Memory B cell (primary cell): ENCODE measurements at regions not wholly inside any gene's neighbourhood (a gene's known extent, or its start where the extent isn't known, plus 50 kb on each side); places are given as distances from the start of the nearest gene placed in this dataset.

Source experiments
- ATAC-seq: fragments of 150-1000 bp; cut with Tn5 transposase; 2 replicates; pipeline ENCODE4 v1.10.0; 2021; ENCODE audit warnings: low read depth, mild to moderate bottlenecking, moderate library complexity
- DNase-seq, 2 donors: peaks; one replicate each; pipeline ENCODE4 v3.0.0; 2022; ENCODE audit warnings: low spot score in 2 of 2
- H3K27ac Mint-ChIP-seq: one replicate; pipeline ENCODE4 v1.8.0; 2022; ENCODE audit warnings: mild to moderate bottlenecking, moderate library complexity, mixed read lengths
- H3K27me3 Mint-ChIP-seq: one replicate; pipeline ENCODE4 v1.8.0; 2022; ENCODE audit warnings: mixed read lengths
- H3K36me3 Mint-ChIP-seq: one replicate; pipeline ENCODE4 v1.8.0; 2022; ENCODE audit warnings: mild to moderate bottlenecking, mixed read lengths
- H3K4me1 Mint-ChIP-seq: one replicate; pipeline ENCODE4 v1.8.0; 2022; ENCODE audit warnings: mixed read lengths
- H3K4me3 Mint-ChIP-seq: one replicate; pipeline ENCODE4 v1.8.0; 2022; ENCODE audit warnings: mild to moderate bottlenecking, moderate library complexity, mixed read lengths
- H3K9me3 Mint-ChIP-seq: one replicate; pipeline ENCODE4 v1.8.0; 2022; ENCODE audit warnings: mixed read lengths

DNA sequence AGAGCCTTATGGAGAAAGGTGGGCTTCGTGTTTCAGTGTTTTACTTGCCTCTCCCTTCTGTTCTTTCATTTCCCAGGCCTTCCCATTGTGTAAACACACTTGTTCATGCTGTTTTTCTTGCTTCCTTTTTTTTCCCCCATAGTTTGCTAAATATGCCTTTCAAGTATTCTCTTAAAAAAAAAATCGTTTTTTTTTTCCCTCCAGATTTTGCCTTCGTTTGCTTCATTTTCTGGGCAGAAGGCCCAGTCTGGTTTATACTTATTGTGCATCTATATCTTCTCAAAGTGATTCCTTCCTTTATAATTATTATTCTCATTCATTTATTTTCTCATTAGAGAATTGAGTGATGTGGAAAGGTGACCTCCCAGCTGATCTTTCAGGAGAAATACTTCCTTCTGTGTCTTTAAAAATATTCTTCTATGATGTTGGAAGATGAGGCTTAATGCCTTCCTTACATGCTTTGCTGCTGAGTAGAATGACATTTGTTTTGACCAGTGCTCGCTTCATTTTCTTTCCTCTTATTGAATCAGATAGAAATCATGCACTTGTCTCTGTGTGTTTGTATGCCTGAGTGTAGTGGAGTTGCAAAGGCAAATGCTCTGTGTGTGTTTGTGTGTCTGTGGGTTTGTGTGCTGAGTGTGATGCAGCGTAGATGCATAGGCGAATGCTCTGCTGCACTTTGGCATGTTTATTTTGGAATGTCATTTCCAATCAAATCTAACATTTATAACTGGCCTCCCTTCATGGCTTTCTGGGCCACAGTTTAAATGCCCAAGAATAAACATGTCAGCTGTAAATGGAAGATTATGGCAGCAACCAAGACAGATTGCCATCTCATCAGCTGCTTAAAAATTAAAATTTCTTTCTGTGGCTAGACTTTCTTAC lies 591.4 kb downstream of the FGF9 start:
- ATAC-seq (no peak), DNase-seq (no peak)
- no peak overlapping the region for H3K27ac Mint-ChIP-seq
- no peaks in the 10 kb centered on the region for H3K9me3 Mint-ChIP-seq
- no peaks in the 10 kb centered on the region for H3K36me3 Mint-ChIP-seq
- H3K4me1 Mint-ChIP-seq, result no peaks in the 10 kb centered on the region
- H3K4me3 Mint-ChIP-seq, result no peak overlapping the region
- H3K27me3 Mint-ChIP-seq, result no peaks in the 10 kb centered on the region

DNA sequence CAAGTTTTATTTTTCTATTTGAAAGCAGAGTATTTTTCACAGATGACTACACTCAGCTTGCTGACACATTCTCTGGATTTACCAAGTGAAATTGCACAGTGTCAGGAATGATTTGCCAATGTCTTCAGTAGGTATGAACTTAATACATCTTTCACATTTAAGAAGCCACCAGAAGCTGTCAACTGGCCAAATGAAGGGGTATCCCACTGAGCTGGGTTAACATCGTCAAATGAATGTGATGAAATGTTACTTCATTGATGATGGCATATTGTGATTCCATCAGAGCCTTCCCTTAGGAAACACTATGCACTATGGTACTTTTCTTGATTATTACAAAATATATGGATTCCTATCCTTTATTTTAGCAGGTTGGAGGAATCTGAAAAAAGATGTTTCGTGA lies 592.3 kb downstream of the FGF9 start:
- Mint-ChIP-seq H3K27ac (no peak overlapping the region), H3K27me3 (no peaks in the 10 kb centered on the region), H3K4me3 (no peak overlapping the region), H3K36me3 (no peaks in the 10 kb centered on the region), H3K9me3 (no peaks in the 10 kb centered on the region), H3K4me1 (no peaks in the 10 kb centered on the region)
- no peak for ATAC-seq
- no peak for DNase-seq

DNA sequence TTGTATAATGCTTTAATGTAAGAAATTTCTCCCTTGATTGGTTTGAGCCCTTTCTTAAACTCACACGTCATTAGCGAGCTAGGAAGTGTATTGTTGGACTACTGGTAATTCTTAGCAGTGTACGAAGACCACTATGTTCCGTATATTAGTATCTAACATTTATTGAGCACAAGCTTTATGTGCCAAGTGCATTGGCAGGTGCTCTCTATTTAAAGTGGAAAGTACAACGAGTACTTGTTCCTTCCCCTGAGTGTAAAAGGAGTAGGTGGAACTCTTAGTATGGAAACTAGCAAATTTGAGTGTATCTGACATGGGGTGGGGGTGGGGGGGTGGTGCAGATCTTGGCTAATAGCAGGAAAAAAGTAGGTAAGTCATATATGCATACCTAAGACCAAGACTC lies 594.7 kb downstream of the FGF9 start:
- Mint-ChIP-seq H3K36me3 (no peaks in the 10 kb centered on the region), H3K9me3 (no peaks in the 10 kb centered on the region), H3K27ac (no peak overlapping the region), H3K4me1 (no peaks in the 10 kb centered on the region), H3K4me3 (no peak overlapping the region), H3K27me3 (no peaks in the 10 kb centered on the region)
- ATAC-seq, result no peak
- no peak for DNase-seq

DNA sequence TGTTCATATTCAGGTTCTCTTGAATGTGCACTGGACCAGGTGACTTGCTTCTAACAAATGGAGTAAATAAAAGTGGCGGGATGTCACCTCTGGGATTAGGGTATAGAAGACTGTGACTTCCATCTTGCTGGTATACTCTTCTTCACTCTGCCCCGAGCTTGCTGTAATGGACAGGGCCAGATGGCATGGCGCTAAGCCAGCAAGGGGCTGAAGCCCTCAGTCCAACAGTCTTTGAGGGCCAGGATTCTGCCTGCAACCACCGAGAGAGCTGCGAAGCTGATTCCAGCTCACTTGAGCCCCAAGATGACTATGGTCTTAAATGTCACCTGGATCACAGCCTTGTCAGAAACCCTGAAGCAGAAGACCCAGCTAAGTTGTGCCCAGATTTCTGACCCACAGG lies 600.0 kb downstream of the FGF9 start:
- DNase-seq (no peak), ATAC-seq (no peak)
- Mint-ChIP-seq H3K27me3 (no peaks in the 10 kb centered on the region), H3K9me3 (no peaks in the 10 kb centered on the region), H3K27ac (no peak overlapping the region), H3K36me3 (no peaks in the 10 kb centered on the region), H3K4me3 (no peak overlapping the region), H3K4me1 (no peaks in the 10 kb centered on the region)

DNA sequence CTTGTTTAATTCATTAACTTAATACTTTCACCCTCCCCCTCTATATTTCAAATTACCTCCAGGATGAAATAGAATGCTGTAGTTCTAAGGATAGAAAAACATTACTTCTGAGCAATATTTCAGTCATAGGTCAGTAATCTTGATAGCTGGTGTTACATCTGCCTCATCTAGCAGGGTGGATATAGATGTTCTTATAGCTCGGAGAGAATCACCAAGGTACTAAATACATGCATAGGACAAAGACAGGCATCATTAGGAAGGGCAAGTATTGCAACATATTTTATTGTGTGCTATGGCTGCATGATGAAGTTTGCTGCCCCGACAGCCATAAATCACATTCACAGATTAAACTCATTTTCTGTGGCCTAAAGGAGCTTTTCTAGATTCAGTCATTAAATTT lies 601.0 kb downstream of the FGF9 start:
- ATAC-seq, result no peak
- Mint-ChIP-seq H3K4me1 (no peaks in the 10 kb centered on the region), H3K36me3 (no peaks in the 10 kb centered on the region)

DNA sequence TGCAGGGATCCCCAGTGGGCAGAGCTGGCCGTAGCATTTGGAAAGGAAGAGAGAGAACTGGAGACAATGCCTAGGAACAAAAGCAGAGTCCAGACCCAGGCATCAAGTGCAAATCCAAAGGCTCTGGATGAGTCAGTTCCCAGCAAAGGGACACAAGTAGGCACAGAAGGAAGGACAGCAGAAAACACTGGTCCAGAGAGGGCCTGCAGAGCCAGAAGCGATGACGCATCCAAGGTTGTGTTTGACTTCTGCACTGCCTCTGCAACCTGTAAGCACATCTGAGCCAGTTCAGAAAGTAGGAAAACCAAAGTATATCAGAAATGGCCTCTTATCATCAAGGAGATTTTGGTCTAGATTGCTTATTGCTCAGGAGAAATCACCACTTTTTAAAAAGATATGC lies 604.5 kb downstream of the FGF9 start:
- no peak for DNase-seq
- Mint-ChIP-seq H3K27me3 (no peaks in the 10 kb centered on the region), H3K36me3 (no peaks in the 10 kb centered on the region), H3K27ac (no peak overlapping the region), H3K4me1 (no peaks in the 10 kb centered on the region), H3K4me3 (no peak overlapping the region), H3K9me3 (no peaks in the 10 kb centered on the region)
- no peak for ATAC-seq

More for the DNA sequence above, 601.0 kb downstream of the FGF9 start:
- DNase-seq, result no peak
- Mint-ChIP-seq H3K27ac (no peak overlapping the region), H3K27me3 (no peaks in the 10 kb centered on the region), H3K4me3 (no peak overlapping the region), H3K9me3 (no peaks in the 10 kb centered on the region)

DNA sequence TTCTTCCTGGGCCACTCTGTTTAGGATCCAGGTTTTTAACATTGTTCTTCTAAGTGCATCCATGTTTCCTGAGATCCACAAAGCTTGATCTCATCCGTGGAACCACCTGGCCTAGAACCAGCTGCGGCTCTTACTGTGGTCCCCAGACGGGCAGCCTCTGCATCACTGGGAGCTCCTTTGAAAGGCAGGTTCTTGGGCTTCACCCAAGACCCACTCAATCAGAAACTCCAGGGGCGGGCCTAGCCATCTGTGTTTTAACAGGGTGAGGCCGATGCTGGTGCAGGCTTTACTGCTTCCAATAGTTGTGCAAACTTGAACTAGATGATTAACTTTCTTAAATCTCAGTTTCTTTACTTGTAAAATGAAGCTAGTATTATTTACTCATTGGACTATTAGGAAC lies 605.7 kb downstream of the FGF9 start:
- DNase-seq (no peak), ATAC-seq (no peak)
- Mint-ChIP-seq H3K4me3 (no peak overlapping the region), H3K36me3 (no peaks in the 10 kb centered on the region), H3K9me3 (no peaks in the 10 kb centered on the region), H3K27ac (peak overlapping the region; percentile 50), H3K4me1 (no peaks in the 10 kb centered on the region), H3K27me3 (no peaks in the 10 kb centered on the region)

DNA sequence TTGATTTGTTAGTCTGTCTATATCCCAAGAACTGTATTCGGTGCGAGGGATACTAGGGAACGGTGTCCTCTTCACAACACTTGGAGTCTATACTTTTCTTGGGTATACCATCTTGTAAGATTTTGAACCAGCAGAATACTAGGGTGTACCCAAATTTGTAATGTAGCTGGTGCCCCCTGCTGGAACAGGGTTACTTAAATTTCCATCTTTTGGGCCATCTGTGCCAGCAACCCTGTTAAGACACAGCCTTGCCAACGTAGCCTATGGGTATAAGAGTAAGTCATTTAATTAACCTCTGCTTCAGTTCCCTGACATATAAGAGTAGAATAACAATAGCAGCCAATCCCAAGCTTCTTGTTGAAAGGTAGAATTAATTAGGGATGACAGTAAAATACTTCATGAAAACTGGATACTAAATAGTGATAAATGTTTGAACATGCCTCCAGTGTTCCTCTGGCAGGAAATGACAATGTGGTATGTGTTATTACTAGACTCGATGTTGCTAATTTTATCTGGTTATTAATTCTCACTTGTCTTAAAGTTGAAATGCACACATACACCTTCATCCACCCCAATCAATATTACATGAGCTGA lies 607.6 kb downstream of the FGF9 start:
- no peaks in the 10 kb centered on the region for H3K9me3 Mint-ChIP-seq
- no peaks in the 10 kb centered on the region for H3K4me1 Mint-ChIP-seq
- no peak overlapping the region for H3K4me3 Mint-ChIP-seq
- no peaks in the 10 kb centered on the region for H3K27me3 Mint-ChIP-seq
- ATAC-seq (peak; percentile 63), DNase-seq (peak; percentile 51 to 53)
- no peak overlapping the region for H3K27ac Mint-ChIP-seq
- H3K36me3 Mint-ChIP-seq, result no peaks in the 10 kb centered on the region

DNA sequence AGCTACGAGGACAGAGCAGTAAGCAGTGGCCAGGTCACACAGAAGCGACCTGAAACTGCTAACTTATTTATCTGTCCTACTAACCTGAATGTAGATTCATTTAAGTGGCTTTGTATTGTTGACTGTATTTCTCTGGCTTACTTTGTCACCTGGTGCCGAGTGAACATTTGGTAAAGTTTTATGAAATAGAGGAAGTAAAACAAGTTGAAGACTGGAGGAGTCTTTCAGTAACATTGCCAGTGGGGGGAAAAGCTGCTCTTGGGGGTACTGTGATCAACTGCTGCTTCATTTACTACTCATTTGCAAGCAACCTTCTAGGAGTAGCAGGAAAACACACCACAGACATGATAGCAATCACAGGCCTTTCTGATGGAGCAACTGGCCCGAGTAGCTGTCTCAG lies 615.0 kb downstream of the FGF9 start:
- Mint-ChIP-seq H3K36me3 (no peaks in the 10 kb centered on the region), H3K27ac (no peak overlapping the region), H3K4me1 (peaks cover 3% of the 10 kb centered on the region), H3K27me3 (peaks cover 2% of the 10 kb centered on the region), H3K4me3 (no peak overlapping the region), H3K9me3 (no peaks in the 10 kb centered on the region)
- ATAC-seq, result peak; percentile 46
- no peak for DNase-seq

DNA sequence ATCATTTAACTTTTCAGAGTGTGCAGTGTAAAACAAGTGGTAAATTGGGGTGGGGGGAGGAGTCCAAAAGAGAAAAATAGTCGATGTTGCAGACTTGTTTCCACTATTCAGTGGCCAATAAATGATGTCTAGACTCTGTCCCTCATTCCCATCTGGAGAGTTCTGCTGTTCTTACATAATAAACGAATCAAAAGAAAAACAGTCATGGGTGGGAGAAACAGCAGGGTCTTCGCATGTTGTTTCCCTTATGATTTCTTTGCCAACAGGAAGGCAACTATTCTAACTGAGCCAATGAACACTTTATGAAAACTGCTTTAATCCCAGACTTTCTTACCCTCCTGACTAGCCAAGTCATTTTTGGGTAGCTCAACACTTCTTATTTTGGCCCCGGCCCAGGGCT lies 615.5 kb downstream of the FGF9 start:
- DNase-seq, result no peak
- no peak for ATAC-seq
- peaks cover 3% of the 10 kb centered on the region for H3K4me1 Mint-ChIP-seq
- H3K27me3 Mint-ChIP-seq, result peaks cover 2% of the 10 kb centered on the region
- no peaks in the 10 kb centered on the region for H3K36me3 Mint-ChIP-seq
- no peak overlapping the region for H3K27ac Mint-ChIP-seq
- H3K9me3 Mint-ChIP-seq, result no peaks in the 10 kb centered on the region
- no peak overlapping the region for H3K4me3 Mint-ChIP-seq

DNA sequence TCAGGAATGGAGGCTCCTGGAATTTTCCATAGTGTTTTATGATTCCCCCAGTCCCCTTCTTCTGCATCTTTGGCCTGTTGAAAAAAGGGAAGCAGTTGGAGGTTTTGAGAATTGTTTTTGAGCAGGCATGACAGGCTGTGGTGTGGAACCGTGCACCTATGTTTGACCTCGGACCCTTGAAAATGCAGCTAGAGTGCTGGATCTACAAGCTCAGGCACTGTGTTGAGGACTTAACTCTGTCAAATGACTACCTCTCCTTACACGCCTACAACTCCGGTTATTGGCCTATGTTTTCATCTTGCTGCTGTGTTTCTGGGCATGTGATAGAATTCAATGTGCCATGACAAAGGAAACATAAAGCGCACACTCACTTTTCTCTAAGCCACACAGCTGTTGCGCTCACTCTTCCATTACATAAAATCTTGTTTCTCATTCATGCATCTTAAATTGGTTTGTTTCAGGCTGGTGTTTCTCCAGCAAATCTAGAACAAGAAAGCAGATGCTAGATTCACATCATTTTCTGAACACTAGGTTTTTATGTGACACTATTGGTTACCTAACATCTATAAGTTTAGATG lies 616.6 kb downstream of the FGF9 start:
- ATAC-seq (peak; percentile 41), DNase-seq (no peak)
- Mint-ChIP-seq H3K4me3 (no peak overlapping the region), H3K27me3 (peaks cover 2% of the 10 kb centered on the region), H3K27ac (no peak overlapping the region), H3K36me3 (no peaks in the 10 kb centered on the region), H3K4me1 (peaks cover 3% of the 10 kb centered on the region), H3K9me3 (no peaks in the 10 kb centered on the region)

DNA sequence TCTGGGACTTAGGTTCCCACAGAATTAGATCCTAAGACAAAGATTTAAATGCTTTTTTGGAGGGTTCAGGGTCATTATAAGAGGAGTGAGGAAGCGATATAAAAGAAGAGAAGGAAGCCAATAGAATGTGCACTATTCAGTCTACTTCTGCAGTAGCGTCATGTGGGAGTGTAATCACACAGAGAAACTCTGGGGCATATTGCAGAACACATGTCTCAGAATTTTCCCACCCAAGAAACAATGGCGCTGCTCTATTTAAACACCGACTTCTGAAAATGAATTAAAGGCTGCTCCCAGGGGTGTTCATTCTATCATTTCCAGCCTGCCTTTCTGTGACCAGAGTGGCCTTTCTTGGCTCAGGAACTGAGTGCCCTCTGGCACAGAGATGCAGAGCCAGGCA lies 617.6 kb downstream of the FGF9 start:
- no peaks in the 10 kb centered on the region for H3K36me3 Mint-ChIP-seq
- H3K9me3 Mint-ChIP-seq, result no peaks in the 10 kb centered on the region
- ATAC-seq, result no peak
- no peak overlapping the region for H3K4me3 Mint-ChIP-seq
- no peak for DNase-seq
- H3K27me3 Mint-ChIP-seq, result peaks cover 2% of the 10 kb centered on the region
- H3K27ac Mint-ChIP-seq, result no peak overlapping the region
- H3K4me1 Mint-ChIP-seq, result peaks cover 3% of the 10 kb centered on the region

DNA sequence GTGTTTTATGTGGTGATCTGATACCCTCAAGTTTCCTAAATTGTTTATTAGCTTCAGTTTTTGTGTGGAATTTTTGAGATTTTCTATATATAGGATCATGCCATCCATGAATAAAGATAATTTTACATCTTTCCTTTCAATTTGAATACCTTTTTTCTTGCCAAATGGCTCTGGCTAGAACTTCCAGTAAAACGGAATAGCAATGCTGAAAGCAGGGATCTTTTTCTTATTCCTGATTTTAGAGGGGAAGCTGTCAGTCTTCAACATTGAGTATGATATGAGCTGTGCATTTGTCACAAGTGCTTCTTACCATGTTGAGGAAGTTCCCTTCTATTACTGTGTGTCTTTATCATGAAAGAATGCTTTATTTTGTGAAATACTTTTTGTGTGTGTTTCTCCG lies 618.8 kb downstream of the FGF9 start:
- DNase-seq (no peak), ATAC-seq (no peak)
- H3K4me1 Mint-ChIP-seq, result peaks cover 3% of the 10 kb centered on the region
- no peaks in the 10 kb centered on the region for H3K36me3 Mint-ChIP-seq
- no peaks in the 10 kb centered on the region for H3K9me3 Mint-ChIP-seq
- no peak overlapping the region for H3K4me3 Mint-ChIP-seq
- H3K27ac Mint-ChIP-seq, result no peak overlapping the region
- peaks cover 2% of the 10 kb centered on the region for H3K27me3 Mint-ChIP-seq

DNA sequence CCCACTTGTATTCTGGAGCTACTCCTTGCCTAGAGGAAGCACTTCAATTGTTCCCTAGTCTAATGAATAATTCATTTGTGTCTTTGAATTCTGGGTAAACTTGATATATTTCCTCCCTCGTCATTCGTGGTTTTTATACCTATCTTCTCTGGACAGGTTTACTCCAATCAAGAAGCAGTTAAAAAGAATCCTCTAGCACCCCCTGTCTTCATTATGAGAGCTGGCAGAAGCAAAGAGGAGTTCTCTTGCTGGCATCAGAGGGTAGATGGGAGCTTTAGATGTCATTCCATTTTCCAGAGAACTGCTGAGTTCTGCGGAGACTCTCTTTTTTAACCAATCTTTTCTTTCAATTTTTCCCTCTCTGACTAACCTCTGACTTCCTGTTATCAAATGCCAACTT lies 627.7 kb downstream of the FGF9 start:
- Mint-ChIP-seq H3K4me1 (no peaks in the 10 kb centered on the region), H3K27me3 (peaks cover 3% of the 10 kb centered on the region), H3K27ac (no peak overlapping the region), H3K9me3 (peaks cover 7% of the 10 kb centered on the region), H3K4me3 (no peak overlapping the region), H3K36me3 (peaks cover under 1% of the 10 kb centered on the region)
- ATAC-seq (no peak), DNase-seq (no peak)
